WERI-Rb-1 (cell line): ENCODE measurements at regions not wholly inside any gene's neighbourhood (a gene's known extent, or its start where the extent isn't known, plus 50 kb on each side); places are given as distances from the start of the nearest gene placed in this dataset.

Source experiments
- DNase-seq: peaks from one replicate; pipeline ENCODE4 v3.0.0-alpha.2; 2020
- H3K27ac ChIP-seq: fragments of 250-450 bp; sonication (Bioruptor Pico); 2 replicates; pipeline ENCODE4 v1.5.1; 2020; ENCODE audit warnings: mild to moderate bottlenecking, moderate library complexity
- H3K27me3 ChIP-seq: fragments of 250-450 bp; sonication (Bioruptor Pico); 2 replicates; pipeline ENCODE4 v1.5.1; 2021; ENCODE audit warnings: mild to moderate bottlenecking, low read depth, moderate library complexity; ENCODE audit not compliant: insufficient read depth, severe bottlenecking
- H3K36me3 ChIP-seq: fragments of 250-450 bp; sonication (Bioruptor Pico); 2 replicates; pipeline ENCODE4 v1.5.1; 2020; ENCODE audit warnings: mild to moderate bottlenecking, moderate library complexity
- H3K4me3 ChIP-seq: 2 replicates; pipeline ENCODE4 v1.5.1; 2011; ENCODE audit warnings: low read depth, mild to moderate bottlenecking, control low read depth, low read length
- H3K9me3 ChIP-seq: fragments of 250-450 bp; sonication (Bioruptor Pico); 2 replicates; pipeline ENCODE4 v1.5.1; 2021; ENCODE audit warnings: mild to moderate bottlenecking, moderate library complexity; ENCODE audit not compliant: severe bottlenecking
- TF ChIP-seq, protein P1 (sequence below): IDR thresholded peaks from 2 replicates; pipeline ENCODE4 v1.5.1; 2011; ENCODE audit warnings: low read depth, mild to moderate bottlenecking, control low read depth, inconsistent platforms, low read length

GRCh38 chr1:87851490-87851889, 522.8 kb downstream of the LMO4 start:
- H3K27ac ChIP-seq: no peak overlapping the region
- no peaks in the 10 kb centered on the region for H3K27me3 ChIP-seq
- no peak overlapping the region for H3K4me3 ChIP-seq
- TF ChIP-seq, protein P1, sequence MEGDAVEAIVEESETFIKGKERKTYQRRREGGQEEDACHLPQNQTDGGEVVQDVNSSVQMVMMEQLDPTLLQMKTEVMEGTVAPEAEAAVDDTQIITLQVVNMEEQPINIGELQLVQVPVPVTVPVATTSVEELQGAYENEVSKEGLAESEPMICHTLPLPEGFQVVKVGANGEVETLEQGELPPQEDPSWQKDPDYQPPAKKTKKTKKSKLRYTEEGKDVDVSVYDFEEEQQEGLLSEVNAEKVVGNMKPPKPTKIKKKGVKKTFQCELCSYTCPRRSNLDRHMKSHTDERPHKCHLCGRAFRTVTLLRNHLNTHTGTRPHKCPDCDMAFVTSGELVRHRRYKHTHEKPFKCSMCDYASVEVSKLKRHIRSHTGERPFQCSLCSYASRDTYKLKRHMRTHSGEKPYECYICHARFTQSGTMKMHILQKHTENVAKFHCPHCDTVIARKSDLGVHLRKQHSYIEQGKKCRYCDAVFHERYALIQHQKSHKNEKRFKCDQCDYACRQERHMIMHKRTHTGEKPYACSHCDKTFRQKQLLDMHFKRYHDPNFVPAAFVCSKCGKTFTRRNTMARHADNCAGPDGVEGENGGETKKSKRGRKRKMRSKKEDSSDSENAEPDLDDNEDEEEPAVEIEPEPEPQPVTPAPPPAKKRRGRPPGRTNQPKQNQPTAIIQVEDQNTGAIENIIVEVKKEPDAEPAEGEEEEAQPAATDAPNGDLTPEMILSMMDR: no peak
- DNase-seq: no peak
- no peaks in the 10 kb centered on the region for H3K36me3 ChIP-seq
- H3K9me3 ChIP-seq: no peaks in the 10 kb centered on the region

DNA sequence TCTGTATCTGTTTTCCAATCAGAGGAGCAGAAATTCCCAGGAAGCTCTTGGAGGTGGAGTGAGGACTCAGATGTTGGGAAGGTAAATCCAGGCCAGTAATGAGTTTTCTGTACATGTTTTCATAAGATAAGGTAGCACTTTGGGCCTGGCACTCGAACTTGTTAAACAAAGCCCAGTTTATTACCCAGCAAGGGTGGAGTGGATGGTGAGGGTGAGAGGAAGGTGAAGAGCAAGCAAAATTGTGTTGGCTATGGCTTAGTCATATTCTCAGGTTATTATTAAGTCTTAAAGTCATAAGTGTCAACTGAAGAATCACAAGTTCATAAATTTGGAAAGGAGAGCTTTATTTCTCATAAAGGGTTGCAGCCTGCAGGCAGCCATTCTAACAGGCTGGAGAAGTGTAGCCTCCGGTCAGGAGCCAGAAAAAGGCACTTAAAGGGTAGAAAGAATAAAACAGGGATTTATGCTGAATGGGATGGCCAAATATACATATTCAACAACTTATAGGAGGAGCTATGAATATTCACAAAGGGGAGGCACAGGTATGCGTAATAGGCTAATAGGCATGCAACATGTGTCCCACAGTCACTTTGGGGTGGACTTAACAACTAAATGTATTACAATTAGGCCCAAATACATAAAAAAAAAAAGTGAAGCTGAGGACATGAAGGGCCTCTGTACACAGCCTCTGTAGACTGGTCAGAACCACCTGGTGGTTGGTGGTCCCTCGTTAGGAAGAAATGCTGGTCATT, 523.9 kb downstream of the LMO4 start:
- DNase-seq: no peak

DNA sequence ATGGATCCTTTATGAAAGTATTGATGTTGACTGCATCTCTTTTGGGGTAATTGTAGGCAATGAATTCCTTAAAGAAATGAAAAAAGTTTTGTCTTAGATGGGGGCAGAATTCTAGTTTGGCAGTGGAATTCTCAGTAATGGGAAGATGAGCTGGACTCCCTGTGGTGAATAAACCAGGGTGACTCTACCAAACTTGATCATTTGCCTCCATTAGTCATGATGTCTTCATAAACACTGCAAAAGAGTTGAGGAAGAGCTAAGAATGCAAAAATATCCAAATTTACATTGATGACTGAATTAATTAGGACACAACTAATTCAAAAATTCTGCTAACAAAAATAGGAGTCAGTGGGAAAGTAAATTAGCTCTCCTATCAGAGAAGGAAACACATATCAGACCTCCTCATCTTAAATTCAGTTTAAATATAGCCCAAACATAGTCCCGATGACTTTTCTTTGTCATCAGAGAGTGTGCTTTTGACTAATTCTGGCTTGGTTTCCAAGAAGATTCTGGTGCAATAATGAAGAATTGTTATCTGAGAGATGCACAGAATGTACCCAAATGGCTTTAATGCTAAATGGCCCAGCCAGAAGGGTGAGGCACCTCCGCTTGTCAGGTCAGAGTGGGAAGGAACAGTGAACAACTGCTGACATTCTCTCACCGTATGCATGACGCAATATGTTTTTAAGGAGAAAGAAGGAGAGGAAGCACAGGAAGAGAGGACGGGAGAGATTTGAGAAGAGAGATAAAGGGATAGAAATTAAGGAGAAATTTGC, 525.1 kb downstream of the LMO4 start:
- Histone ChIP-seq H3K36me3 (no peaks in the 10 kb centered on the region), H3K4me3 (no peak overlapping the region), H3K9me3 (no peaks in the 10 kb centered on the region), H3K27me3 (no peaks in the 10 kb centered on the region), H3K27ac (no peak overlapping the region)
- no peak for DNase-seq
- TF ChIP-seq, protein P1: no peak

More for the DNA sequence above, 523.9 kb downstream of the LMO4 start:
- H3K27me3 ChIP-seq: no peaks in the 10 kb centered on the region
- TF ChIP-seq, protein P1: no peak
- H3K9me3 ChIP-seq: no peaks in the 10 kb centered on the region
- H3K4me3 ChIP-seq: no peak overlapping the region
- no peaks in the 10 kb centered on the region for H3K36me3 ChIP-seq
- no peak overlapping the region for H3K27ac ChIP-seq

GRCh38 chr1:87863317-87863716, 534.6 kb downstream of the LMO4 start:
- H3K4me3 ChIP-seq: no peak overlapping the region
- H3K36me3 ChIP-seq: no peaks in the 10 kb centered on the region
- TF ChIP-seq, protein P1: no peak
- H3K9me3 ChIP-seq: peaks cover 6% of the 10 kb centered on the region
- DNase-seq: no peak
- H3K27me3 ChIP-seq: no peaks in the 10 kb centered on the region
- no peak overlapping the region for H3K27ac ChIP-seq

GRCh38 chr1:87864676-87865075, 536.0 kb downstream of the LMO4 start:
- Histone ChIP-seq H3K27ac (no peak overlapping the region), H3K27me3 (no peaks in the 10 kb centered on the region), H3K9me3 (peaks cover 6% of the 10 kb centered on the region), H3K36me3 (no peaks in the 10 kb centered on the region), H3K4me3 (no peak overlapping the region)
- TF ChIP-seq, protein P1: no peak
- no peak for DNase-seq
